GM23338 (cell line): ENCODE measurements at regions not wholly inside any gene's neighbourhood (a gene's known extent, or its start where the extent isn't known, plus 50 kb on each side); places are given as distances from the start of the nearest gene placed in this dataset.

ENCODE experiments used
- ATAC-seq: fragments of 200-7000 bp; cut with Tn5 transposase; 3 replicates; pipeline ENCODE4 v1.9.1; 2020
- DNase-seq: peaks from one replicate; pipeline ENCODE4 v3.0.0-alpha.2; 2015; ENCODE audit warnings: low spot score
- H2AFZ ChIP-seq: fragments of 200-600 bp; sonication (generic); 2 replicates; pipeline ENCODE4 v1.8.0; 2016; ENCODE audit warnings: antibody characterized with exemption, mild to moderate bottlenecking, moderate library complexity
- H3F3A ChIP-seq: fragments of 200-600 bp; sonication (generic); replicated peaks from 2 replicates; pipeline ENCODE4 v1.8.0; 2017; ENCODE audit warnings: antibody characterized with exemption, mixed run types, low read depth
- H3K27ac ChIP-seq: fragments of 200-600 bp; sonication (generic); 2 replicates; pipeline ENCODE4 v1.6.1; 2016; ENCODE audit warnings: low read depth
- H3K27me3 ChIP-seq: fragments of 200-600 bp; sonication (generic); 2 replicates; pipeline ENCODE4 v1.8.0; 2016; ENCODE audit warnings: mild to moderate bottlenecking, mixed run types, moderate library complexity; ENCODE audit not compliant: insufficient read depth
- H3K36me3 ChIP-seq: fragments of 200-600 bp; sonication (generic); 2 replicates; pipeline ENCODE4 v1.8.0; 2016; ENCODE audit warnings: mild to moderate bottlenecking; ENCODE audit not compliant: insufficient read depth
- H3K4me1 ChIP-seq: fragments of 200-600 bp; sonication (generic); 2 replicates; pipeline ENCODE4 v1.8.0; 2016; ENCODE audit warnings: mild to moderate bottlenecking, moderate library complexity; ENCODE audit not compliant: insufficient read depth
- H3K4me2 ChIP-seq: fragments of 200-600 bp; sonication (generic); 2 replicates; pipeline ENCODE4 v1.7.1; 2017; ENCODE audit warnings: mixed run types
- H3K4me3 ChIP-seq: fragments of 200-600 bp; sonication (generic); 2 replicates; pipeline ENCODE4 v1.6.1; 2016; ENCODE audit warnings: mixed run types
- H3K79me2 ChIP-seq: fragments of 200-600 bp; sonication (generic); replicated peaks from 2 replicates; pipeline ENCODE4 v1.8.0; 2017; ENCODE audit warnings: mild to moderate bottlenecking; ENCODE audit not compliant: insufficient read depth
- H3K9me2 ChIP-seq: fragments of 200-600 bp; sonication (generic); 2 replicates; pipeline ENCODE4 v1.8.0; 2017; ENCODE audit not compliant: insufficient read depth
- H4K20me1 ChIP-seq: fragments of 200-600 bp; sonication (generic); replicated peaks from 2 replicates; pipeline ENCODE4 v1.8.0; 2017; ENCODE audit warnings: mild to moderate bottlenecking; ENCODE audit not compliant: insufficient read depth
- H3K27ac Mint-ChIP-seq: 2 replicates; pipeline ENCODE4 v1.8.0; 2020; ENCODE audit warnings: inconsistent platforms, mild to moderate bottlenecking, moderate library complexity, mixed read lengths
- H3K27me3 Mint-ChIP-seq: 3 replicates; pipeline ENCODE4 v1.8.0; 2022; ENCODE audit warnings: low read depth, mild to moderate bottlenecking, moderate library complexity, mixed read lengths, inconsistent platforms; ENCODE audit not compliant: insufficient read depth, poor library complexity
- H3K36me3 Mint-ChIP-seq: 3 replicates; pipeline ENCODE4 v1.8.0; 2021; ENCODE audit warnings: low read depth, mild to moderate bottlenecking, inconsistent platforms, moderate library complexity, mixed read lengths
- H3K4me1 Mint-ChIP-seq: 3 replicates; pipeline ENCODE4 v1.8.0; 2020; ENCODE audit warnings: mild to moderate bottlenecking, inconsistent platforms, mixed read lengths
- H3K4me3 Mint-ChIP-seq: 3 replicates; pipeline ENCODE4 v1.8.0; 2021; ENCODE audit warnings: moderate library complexity, mild to moderate bottlenecking, inconsistent platforms, mixed read lengths
- H3K9me3 Mint-ChIP-seq: 3 replicates; pipeline ENCODE4 v1.8.0; 2020; ENCODE audit warnings: moderate library complexity, mild to moderate bottlenecking, inconsistent platforms, mixed read lengths
- CREB1 ChIP-seq: fragments of 250-450 bp; sonication (Bioruptor Pico); IDR thresholded peaks from 2 replicates; pipeline ENCODE4 v1.5.0; 2020; ENCODE audit warnings: low read depth, mild to moderate bottlenecking, moderate library complexity
- ETS1 ChIP-seq: IDR thresholded peaks from 2 replicates; pipeline ENCODE4 v1.6.1; 2016; ENCODE audit warnings: antibody characterized with exemption
- EZH2 ChIP-seq: fragments of 200-600 bp; sonication (generic); IDR thresholded peaks from one replicate; pipeline ENCODE4 v1.8.0; 2017; ENCODE audit warnings: antibody characterized with exemption, mild to moderate bottlenecking, low read depth; ENCODE audit not compliant: unreplicated experiment
- EZH2phosphoT487 ChIP-seq: fragments of 200-600 bp; sonication (generic); IDR thresholded peaks from one replicate; pipeline ENCODE4 v1.8.1; 2018; ENCODE audit warnings: antibody characterized with exemption; ENCODE audit not compliant: unreplicated experiment
- JUNB ChIP-seq: IDR thresholded peaks from one replicate; pipeline ENCODE4 v1.6.1; 2016; ENCODE audit warnings: antibody characterized with exemption; ENCODE audit not compliant: unreplicated experiment
- NANOG ChIP-seq: IDR thresholded peaks from 2 replicates; pipeline ENCODE4 v1.6.1; 2016; ENCODE audit warnings: antibody characterized with exemption, borderline replicate concordance
- POLR2AphosphoS5 ChIP-seq: IDR thresholded peaks from 2 replicates; pipeline ENCODE4 v1.6.1; 2016; ENCODE audit warnings: antibody characterized with exemption, low read depth
- STAT1 ChIP-seq: IDR thresholded peaks from one replicate; pipeline ENCODE4 v1.6.1; 2016; ENCODE audit warnings: antibody characterized with exemption; ENCODE audit not compliant: unreplicated experiment
- ZNF114 ChIP-seq: fragments of 250-450 bp; sonication (Bioruptor Pico); IDR thresholded peaks from 2 replicates; pipeline ENCODE4 v1.5.0; 2020; ENCODE audit warnings: mild to moderate bottlenecking, moderate library complexity
- ZNF331 ChIP-seq: fragments of 250-450 bp; sonication (Bioruptor Pico); IDR thresholded peaks from 2 replicates; pipeline ENCODE4 v1.5.0; 2020; ENCODE audit warnings: low read depth, mild to moderate bottlenecking, moderate library complexity
- TF ChIP-seq, protein P1 (sequence below): IDR thresholded peaks from one replicate; pipeline ENCODE4 v1.6.1; 2018; ENCODE audit warnings: antibody characterized with exemption; ENCODE audit not compliant: unreplicated experiment
- TF ChIP-seq, protein P2 (sequence below), 2 experiments: fragments of 200-600 bp in 1 of 2; sonication (generic) in 1 of 2; conservative IDR thresholded peaks; 2 replicates each; pipeline versions ENCODE4 v1.5.1 to v1.6.1; 2016 to 2017; ENCODE audit warnings: antibody characterized with exemption in 2 of 2, low read depth in 2 of 2, mild to moderate bottlenecking in 2 of 2, moderate library complexity in 1 of 2
- TF ChIP-seq, protein P3 (sequence below): fragments of 250-450 bp; sonication (Bioruptor Pico); IDR thresholded peaks from 2 replicates; pipeline ENCODE4 v1.5.0; 2020; ENCODE audit warnings: mild to moderate bottlenecking, moderate library complexity

- Histone ChIP-seq H3K27ac (no peak overlapping the region), H4K20me1 (no peaks in the 10 kb centered on the region), H3F3A (no peaks in the 10 kb centered on the region), H3K36me3 (no peaks in the 10 kb centered on the region), H3K79me2 (no peaks in the 10 kb centered on the region), H3K4me2 (no peak overlapping the region), H3K4me3 (no peak overlapping the region), H2AFZ (no peak overlapping the region), H3K9me2 (no peaks in the 10 kb centered on the region), H3K4me1 (no peaks in the 10 kb centered on the region), H3K27me3 (no peaks in the 10 kb centered on the region)
- Mint-ChIP-seq H3K36me3 (no peaks in the 10 kb centered on the region), H3K4me3 (no peak overlapping the region), H3K9me3 (no peaks in the 10 kb centered on the region), H3K27me3 (peaks cover 5% of the 10 kb centered on the region), H3K4me1 (peaks cover 5% of the 10 kb centered on the region; the same call in 2 of the 3 replicates), H3K27ac (no peak overlapping the region)
- TF ChIP-seq EZH2phosphoT487 (no peak), JUNB (no peak), CREB1 (no peak), ETS1 (no peak), NANOG (no peak), EZH2 (no peak), STAT1 (no peak), ZNF331 (CRISPR knock-in tag) (no peak), POLR2AphosphoS5 (no peak), ZNF114 (CRISPR knock-in tag) (no peak)
- TF ChIP-seq, protein P1, sequence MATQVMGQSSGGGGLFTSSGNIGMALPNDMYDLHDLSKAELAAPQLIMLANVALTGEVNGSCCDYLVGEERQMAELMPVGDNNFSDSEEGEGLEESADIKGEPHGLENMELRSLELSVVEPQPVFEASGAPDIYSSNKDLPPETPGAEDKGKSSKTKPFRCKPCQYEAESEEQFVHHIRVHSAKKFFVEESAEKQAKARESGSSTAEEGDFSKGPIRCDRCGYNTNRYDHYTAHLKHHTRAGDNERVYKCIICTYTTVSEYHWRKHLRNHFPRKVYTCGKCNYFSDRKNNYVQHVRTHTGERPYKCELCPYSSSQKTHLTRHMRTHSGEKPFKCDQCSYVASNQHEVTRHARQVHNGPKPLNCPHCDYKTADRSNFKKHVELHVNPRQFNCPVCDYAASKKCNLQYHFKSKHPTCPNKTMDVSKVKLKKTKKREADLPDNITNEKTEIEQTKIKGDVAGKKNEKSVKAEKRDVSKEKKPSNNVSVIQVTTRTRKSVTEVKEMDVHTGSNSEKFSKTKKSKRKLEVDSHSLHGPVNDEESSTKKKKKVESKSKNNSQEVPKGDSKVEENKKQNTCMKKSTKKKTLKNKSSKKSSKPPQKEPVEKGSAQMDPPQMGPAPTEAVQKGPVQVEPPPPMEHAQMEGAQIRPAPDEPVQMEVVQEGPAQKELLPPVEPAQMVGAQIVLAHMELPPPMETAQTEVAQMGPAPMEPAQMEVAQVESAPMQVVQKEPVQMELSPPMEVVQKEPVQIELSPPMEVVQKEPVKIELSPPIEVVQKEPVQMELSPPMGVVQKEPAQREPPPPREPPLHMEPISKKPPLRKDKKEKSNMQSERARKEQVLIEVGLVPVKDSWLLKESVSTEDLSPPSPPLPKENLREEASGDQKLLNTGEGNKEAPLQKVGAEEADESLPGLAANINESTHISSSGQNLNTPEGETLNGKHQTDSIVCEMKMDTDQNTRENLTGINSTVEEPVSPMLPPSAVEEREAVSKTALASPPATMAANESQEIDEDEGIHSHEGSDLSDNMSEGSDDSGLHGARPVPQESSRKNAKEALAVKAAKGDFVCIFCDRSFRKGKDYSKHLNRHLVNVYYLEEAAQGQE = no peak
- TF ChIP-seq, protein P2, sequence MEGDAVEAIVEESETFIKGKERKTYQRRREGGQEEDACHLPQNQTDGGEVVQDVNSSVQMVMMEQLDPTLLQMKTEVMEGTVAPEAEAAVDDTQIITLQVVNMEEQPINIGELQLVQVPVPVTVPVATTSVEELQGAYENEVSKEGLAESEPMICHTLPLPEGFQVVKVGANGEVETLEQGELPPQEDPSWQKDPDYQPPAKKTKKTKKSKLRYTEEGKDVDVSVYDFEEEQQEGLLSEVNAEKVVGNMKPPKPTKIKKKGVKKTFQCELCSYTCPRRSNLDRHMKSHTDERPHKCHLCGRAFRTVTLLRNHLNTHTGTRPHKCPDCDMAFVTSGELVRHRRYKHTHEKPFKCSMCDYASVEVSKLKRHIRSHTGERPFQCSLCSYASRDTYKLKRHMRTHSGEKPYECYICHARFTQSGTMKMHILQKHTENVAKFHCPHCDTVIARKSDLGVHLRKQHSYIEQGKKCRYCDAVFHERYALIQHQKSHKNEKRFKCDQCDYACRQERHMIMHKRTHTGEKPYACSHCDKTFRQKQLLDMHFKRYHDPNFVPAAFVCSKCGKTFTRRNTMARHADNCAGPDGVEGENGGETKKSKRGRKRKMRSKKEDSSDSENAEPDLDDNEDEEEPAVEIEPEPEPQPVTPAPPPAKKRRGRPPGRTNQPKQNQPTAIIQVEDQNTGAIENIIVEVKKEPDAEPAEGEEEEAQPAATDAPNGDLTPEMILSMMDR (conservative IDR thresholded peaks at IDR 0.05; ENCODE audit: low read depth in 2 of 2) = no peak
- TF ChIP-seq, protein P3, sequence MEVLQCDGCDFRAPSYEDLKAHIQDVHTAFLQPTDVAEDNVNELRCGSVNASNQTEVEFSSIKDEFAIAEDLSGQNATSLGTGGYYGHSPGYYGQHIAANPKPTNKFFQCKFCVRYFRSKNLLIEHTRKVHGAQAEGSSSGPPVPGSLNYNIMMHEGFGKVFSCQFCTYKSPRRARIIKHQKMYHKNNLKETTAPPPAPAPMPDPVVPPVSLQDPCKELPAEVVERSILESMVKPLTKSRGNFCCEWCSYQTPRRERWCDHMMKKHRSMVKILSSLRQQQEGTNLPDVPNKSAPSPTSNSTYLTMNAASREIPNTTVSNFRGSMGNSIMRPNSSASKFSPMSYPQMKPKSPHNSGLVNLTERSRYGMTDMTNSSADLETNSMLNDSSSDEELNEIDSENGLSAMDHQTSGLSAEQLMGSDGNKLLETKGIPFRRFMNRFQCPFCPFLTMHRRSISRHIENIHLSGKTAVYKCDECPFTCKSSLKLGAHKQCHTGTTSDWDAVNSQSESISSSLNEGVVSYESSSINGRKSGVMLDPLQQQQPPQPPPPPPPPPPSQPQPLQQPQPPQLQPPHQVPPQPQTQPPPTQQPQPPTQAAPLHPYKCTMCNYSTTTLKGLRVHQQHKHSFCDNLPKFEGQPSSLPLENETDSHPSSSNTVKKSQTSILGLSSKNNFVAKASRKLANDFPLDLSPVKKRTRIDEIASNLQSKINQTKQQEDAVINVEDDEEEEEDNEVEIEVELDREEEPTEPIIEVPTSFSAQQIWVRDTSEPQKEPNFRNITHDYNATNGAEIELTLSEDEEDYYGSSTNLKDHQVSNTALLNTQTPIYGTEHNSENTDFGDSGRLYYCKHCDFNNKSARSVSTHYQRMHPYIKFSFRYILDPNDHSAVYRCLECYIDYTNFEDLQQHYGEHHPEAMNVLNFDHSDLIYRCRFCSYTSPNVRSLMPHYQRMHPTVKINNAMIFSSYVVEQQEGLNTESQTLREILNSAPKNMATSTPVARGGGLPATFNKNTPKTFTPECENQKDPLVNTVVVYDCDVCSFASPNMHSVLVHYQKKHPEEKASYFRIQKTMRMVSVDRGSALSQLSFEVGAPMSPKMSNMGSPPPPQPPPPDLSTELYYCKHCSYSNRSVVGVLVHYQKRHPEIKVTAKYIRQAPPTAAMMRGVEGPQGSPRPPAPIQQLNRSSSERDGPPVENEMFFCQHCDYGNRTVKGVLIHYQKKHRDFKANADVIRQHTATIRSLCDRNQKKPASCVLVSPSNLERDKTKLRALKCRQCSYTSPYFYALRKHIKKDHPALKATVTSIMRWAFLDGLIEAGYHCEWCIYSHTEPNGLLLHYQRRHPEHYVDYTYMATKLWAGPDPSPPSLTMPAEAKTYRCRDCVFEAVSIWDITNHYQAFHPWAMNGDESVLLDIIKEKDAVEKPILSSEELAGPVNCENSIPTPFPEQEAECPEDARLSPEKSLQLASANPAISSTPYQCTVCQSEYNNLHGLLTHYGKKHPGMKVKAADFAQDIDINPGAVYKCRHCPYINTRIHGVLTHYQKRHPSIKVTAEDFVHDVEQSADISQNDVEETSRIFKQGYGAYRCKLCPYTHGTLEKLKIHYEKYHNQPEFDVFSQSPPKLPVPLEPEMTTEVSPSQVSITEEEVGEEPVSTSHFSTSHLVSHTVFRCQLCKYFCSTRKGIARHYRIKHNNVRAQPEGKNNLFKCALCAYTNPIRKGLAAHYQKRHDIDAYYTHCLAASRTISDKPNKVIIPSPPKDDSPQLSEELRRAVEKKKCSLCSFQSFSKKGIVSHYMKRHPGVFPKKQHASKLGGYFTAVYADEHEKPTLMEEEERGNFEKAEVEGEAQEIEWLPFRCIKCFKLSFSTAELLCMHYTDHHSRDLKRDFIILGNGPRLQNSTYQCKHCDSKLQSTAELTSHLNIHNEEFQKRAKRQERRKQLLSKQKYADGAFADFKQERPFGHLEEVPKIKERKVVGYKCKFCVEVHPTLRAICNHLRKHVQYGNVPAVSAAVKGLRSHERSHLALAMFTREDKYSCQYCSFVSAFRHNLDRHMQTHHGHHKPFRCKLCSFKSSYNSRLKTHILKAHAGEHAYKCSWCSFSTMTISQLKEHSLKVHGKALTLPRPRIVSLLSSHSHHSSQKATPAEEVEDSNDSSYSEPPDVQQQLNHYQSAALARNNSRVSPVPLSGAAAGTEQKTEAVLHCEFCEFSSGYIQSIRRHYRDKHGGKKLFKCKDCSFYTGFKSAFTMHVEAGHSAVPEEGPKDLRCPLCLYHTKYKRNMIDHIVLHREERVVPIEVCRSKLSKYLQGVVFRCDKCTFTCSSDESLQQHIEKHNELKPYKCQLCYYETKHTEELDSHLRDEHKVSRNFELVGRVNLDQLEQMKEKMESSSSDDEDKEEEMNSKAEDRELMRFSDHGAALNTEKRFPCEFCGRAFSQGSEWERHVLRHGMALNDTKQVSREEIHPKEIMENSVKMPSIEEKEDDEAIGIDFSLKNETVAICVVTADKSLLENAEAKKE (CRISPR knock-in tag) = no peak
- DNase-seq (peak; percentile 2), ATAC-seq (peak; percentile 53; the same call in 2 of the 3 replicates)
Observed at GRCh38 chr6:159421586-159421985, 252.4 kb downstream of the FNDC1 start.
